ENCODE measurements at regions not wholly inside any gene's neighbourhood (a gene's known extent, or its start where the extent isn't known, plus 50 kb on each side); places are given as distances from the start of the nearest gene placed in this dataset.

- intact Hi-C loops (cut with micrococcal nuclease): no loop called here
- Mint-ChIP-seq H3K4me1 (peaks cover 5% of the 10 kb centered on the region), H3K9me3 (ENCODE audit: insufficient read depth) (no peaks in the 10 kb centered on the region), H3K27ac (no peak overlapping the region), H3K4me3 (no peak overlapping the region), H3K27me3 (peaks cover 3% of the 10 kb centered on the region)
- no peaks in the 10 kb centered on the region for H3K9me3 ChIP-seq (ENCODE audit: control extremely low read depth in 1 of 3, control insufficient read depth in 2 of 3, insufficient read depth in 1 of 3, low read length in 2 of 3)
- no peak overlapping the region for H3K27ac ChIP-seq (ENCODE audit: low read length in 2 of 2)
- H3K36me3 ChIP-seq (replicated peaks in 1 of 2; ENCODE audit: control extremely low read depth in 1 of 2, control insufficient read depth in 1 of 2, extremely low read depth in 1 of 2, insufficient read depth in 2 of 2, low read length in 1 of 2): no peaks in the 10 kb centered on the region
- DNase-seq (no peak), ATAC-seq (ENCODE audit: low read depth) (no peak)
- H3K9ac ChIP-seq (ENCODE audit: low read length): no peak overlapping the region
- WGBS (ENCODE audit: insufficient coverage): no CpG with 5 or more reads among the region's 5 CpGs
- peaks cover 0 to 3% (median 0%) of the 10 kb centered on the region in 4 experiments for H3K27me3 ChIP-seq (replicated peaks in 1 of 4; ENCODE audit: control extremely low read depth in 1 of 4, control insufficient read depth in 3 of 4, insufficient read depth in 4 of 4, low read length in 3 of 4)
- no peak overlapping the region for H3K4me3 ChIP-seq (ENCODE audit: control extremely low read depth in 1 of 5, extremely low read depth in 1 of 5, insufficient read depth in 1 of 5, low read depth in 2 of 5, low read length in 4 of 5)
- H3K79me2 ChIP-seq (ENCODE audit: control insufficient read depth, insufficient read depth, low read length): no peaks in the 10 kb centered on the region
- no peak overlapping the region for H3K4me2 ChIP-seq (replicated peaks; ENCODE audit: low read depth, low read length, poor library complexity, severe bottlenecking)
- no peak for TF ChIP-seq EZH2 (IDR thresholded peaks at IDR 0.05; ENCODE audit: borderline replicate concordance, insufficient read depth, low read depth, low read length, poor library complexity, severe bottlenecking)
- TF ChIP-seq, protein P1, sequence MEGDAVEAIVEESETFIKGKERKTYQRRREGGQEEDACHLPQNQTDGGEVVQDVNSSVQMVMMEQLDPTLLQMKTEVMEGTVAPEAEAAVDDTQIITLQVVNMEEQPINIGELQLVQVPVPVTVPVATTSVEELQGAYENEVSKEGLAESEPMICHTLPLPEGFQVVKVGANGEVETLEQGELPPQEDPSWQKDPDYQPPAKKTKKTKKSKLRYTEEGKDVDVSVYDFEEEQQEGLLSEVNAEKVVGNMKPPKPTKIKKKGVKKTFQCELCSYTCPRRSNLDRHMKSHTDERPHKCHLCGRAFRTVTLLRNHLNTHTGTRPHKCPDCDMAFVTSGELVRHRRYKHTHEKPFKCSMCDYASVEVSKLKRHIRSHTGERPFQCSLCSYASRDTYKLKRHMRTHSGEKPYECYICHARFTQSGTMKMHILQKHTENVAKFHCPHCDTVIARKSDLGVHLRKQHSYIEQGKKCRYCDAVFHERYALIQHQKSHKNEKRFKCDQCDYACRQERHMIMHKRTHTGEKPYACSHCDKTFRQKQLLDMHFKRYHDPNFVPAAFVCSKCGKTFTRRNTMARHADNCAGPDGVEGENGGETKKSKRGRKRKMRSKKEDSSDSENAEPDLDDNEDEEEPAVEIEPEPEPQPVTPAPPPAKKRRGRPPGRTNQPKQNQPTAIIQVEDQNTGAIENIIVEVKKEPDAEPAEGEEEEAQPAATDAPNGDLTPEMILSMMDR (IDR thresholded peaks at IDR 0.05): no peak
- no peak overlapping the region for H2AFZ ChIP-seq (ENCODE audit: insufficient read depth, low read depth, low read length, poor library complexity, severe bottlenecking)
- no peaks in the 10 kb centered on the region for H4K20me1 ChIP-seq (ENCODE audit: control insufficient read depth, insufficient read depth, low read length, poor library complexity, severe bottlenecking)
- POLR2A ChIA-PET: no interaction called here
- H3K4me1 ChIP-seq (ENCODE audit: control insufficient read depth in 2 of 2, insufficient read depth in 2 of 2, low read length in 2 of 2): no peaks in the 10 kb centered on the region
- CTCF ChIA-PET: no interaction called here
Measured at GRCh38 chr16:80442779-80443178, 98.0 kb upstream of the DYNLRB2 start.

GRCh38 chr16:80441935-80442334 lies 98.9 kb upstream of the DYNLRB2 start:
- peaks cover 5% of the 10 kb centered on the region for H3K4me1 Mint-ChIP-seq
- H3K27me3 Mint-ChIP-seq: peaks cover 3% of the 10 kb centered on the region
- Histone ChIP-seq H3K9ac (ENCODE audit: low read length) (no peak overlapping the region), H3K36me3 (replicated peaks in 1 of 2; ENCODE audit: control extremely low read depth in 1 of 2, control insufficient read depth in 1 of 2, extremely low read depth in 1 of 2, insufficient read depth in 2 of 2, low read length in 1 of 2) (no peaks in the 10 kb centered on the region), H3K4me3 (ENCODE audit: control extremely low read depth in 1 of 5, extremely low read depth in 1 of 5, insufficient read depth in 1 of 5, low read depth in 2 of 5, low read length in 4 of 5) (no peak overlapping the region), H3K79me2 (ENCODE audit: control insufficient read depth, insufficient read depth, low read length) (no peaks in the 10 kb centered on the region), H3K9me3 (ENCODE audit: control extremely low read depth in 1 of 3, control insufficient read depth in 2 of 3, insufficient read depth in 1 of 3, low read length in 2 of 3) (no peaks in the 10 kb centered on the region), H3K27me3 (replicated peaks in 1 of 4; ENCODE audit: control extremely low read depth in 1 of 4, control insufficient read depth in 3 of 4, insufficient read depth in 4 of 4, low read length in 3 of 4) (no peaks in the 10 kb centered on the region), H3K4me1 (ENCODE audit: control insufficient read depth in 2 of 2, insufficient read depth in 2 of 2, low read length in 2 of 2) (no peaks in the 10 kb centered on the region), H4K20me1 (ENCODE audit: control insufficient read depth, insufficient read depth, low read length, poor library complexity, severe bottlenecking) (no peaks in the 10 kb centered on the region), H3K27ac (ENCODE audit: low read length in 2 of 2) (no peak overlapping the region), H3K4me2 (replicated peaks; ENCODE audit: low read depth, low read length, poor library complexity, severe bottlenecking) (no peak overlapping the region), H2AFZ (ENCODE audit: insufficient read depth, low read depth, low read length, poor library complexity, severe bottlenecking) (no peak overlapping the region)
- POLR2A ChIA-PET: no interaction called here
- no peak for DNase-seq
- intact Hi-C loops (cut with micrococcal nuclease): no loop called here
- H3K27ac Mint-ChIP-seq: no peak overlapping the region
- H3K4me3 Mint-ChIP-seq: no peak overlapping the region
- H3K9me3 Mint-ChIP-seq (ENCODE audit: insufficient read depth): no peaks in the 10 kb centered on the region
- TF ChIP-seq, protein P1 (IDR thresholded peaks at IDR 0.05): no peak
- TF ChIP-seq EZH2 (IDR thresholded peaks at IDR 0.05; ENCODE audit: borderline replicate concordance, insufficient read depth, low read depth, low read length, poor library complexity, severe bottlenecking): no peak
- WGBS (ENCODE audit: insufficient coverage): no CpG with 5 or more reads among the region's 1 CpG
- CTCF ChIA-PET: interaction anchor here (0.6 kb wide), 1 partner anchor 10 kb away, joined by 3 read pairs; no protein-coding TSS in a partner anchor
- no peak for ATAC-seq (ENCODE audit: low read depth)
